Stimulated activated CD4-positive, alpha-beta T cell treated with anti-CD3 and anti-CD28 coated beads, TNF-alpha, amount 100 ng/mL, for 48 hours (primary cell): ENCODE measurements at regions not wholly inside any gene's neighbourhood (a gene's known extent, or its start where the extent isn't known, plus 50 kb on each side); places are given as distances from the start of the nearest gene placed in this dataset.
A peak's percentile ranks its signal among the peaks of the same experiment; 100 is the strongest.

Source experiments
- DNase-seq, 3 donors: peaks; one replicate each; pipeline ENCODE4 v3.0.0-alpha.2; 2020; ENCODE audit warnings: low read depth in 3 of 3

- DNase-seq, result no peak
These were observed 633.1 kb downstream of the BCL11A start for GRCh38 chr2:59920307-59920706.

- DNase-seq, result no peak
These were observed 633.9 kb downstream of the BCL11A start for GRCh38 chr2:59919579-59919978.

GRCh38 chr2:59912042-59912441 lies 641.4 kb downstream of the BCL11A start:
- DNase-seq, result no peak

- DNase-seq, result no peak
These were observed 643.3 kb downstream of the BCL11A start for GRCh38 chr2:59910166-59910565.

GRCh38 chr2:59909147-59909546 lies 644.3 kb downstream of the BCL11A start:
- no peak for DNase-seq

- DNase-seq, result no peak
These were observed 647.7 kb downstream of the BCL11A start for GRCh38 chr2:59905731-59906130.

GRCh38 chr2:59903994-59904544 lies 649.4 kb downstream of the BCL11A start:
- no peak for DNase-seq

- no peak for DNase-seq
These were observed 652.6 kb downstream of the BCL11A start for GRCh38 chr2:59900728-59901452.

- no peak for DNase-seq
These were observed 653.8 kb downstream of the BCL11A start for GRCh38 chr2:59899692-59900091.

GRCh38 chr2:59896499-59897245 lies 656.8 kb downstream of the BCL11A start:
- no peak for DNase-seq

- no peak for DNase-seq
These were observed 659.8 kb downstream of the BCL11A start for GRCh38 chr2:59893612-59894011.

- DNase-seq, result no peak
These were observed 661.1 kb downstream of the BCL11A start for GRCh38 chr2:59892398-59892797.

GRCh38 chr2:59889305-59889704 lies 664.1 kb downstream of the BCL11A start:
- no peak for DNase-seq

GRCh38 chr2:59888706-59889105 lies 664.7 kb downstream of the BCL11A start:
- DNase-seq, result no peak

- peak in 2 of 3 donors; percentile 4 to 13 for DNase-seq
These were observed 665.4 kb downstream of the BCL11A start for GRCh38 chr2:59888015-59888414.

GRCh38 chr2:59887366-59887765 lies 666.1 kb downstream of the BCL11A start:
- no peak for DNase-seq

- DNase-seq, result no peak
These were observed 666.7 kb downstream of the BCL11A start for GRCh38 chr2:59886759-59887158.

- DNase-seq, result no peak
These were observed 667.9 kb downstream of the BCL11A start for GRCh38 chr2:59885541-59885940.

GRCh38 chr2:59884166-59884565 lies 669.3 kb downstream of the BCL11A start:
- no peak for DNase-seq

- no peak for DNase-seq
These were observed 670.6 kb downstream of the BCL11A start for GRCh38 chr2:59882822-59883221.

GRCh38 chr2:59882279-59882678 lies 671.2 kb downstream of the BCL11A start:
- DNase-seq, result no peak

GRCh38 chr2:59881218-59881617 lies 672.2 kb downstream of the BCL11A start:
- DNase-seq, result no peak

GRCh38 chr2:59879700-59880131 lies 673.7 kb downstream of the BCL11A start:
- no peak for DNase-seq
